RWPE2 (cell line): ENCODE measurements at regions not wholly inside any gene's neighbourhood (a gene's known extent, or its start where the extent isn't known, plus 50 kb on each side); places are given as distances from the start of the nearest gene placed in this dataset.

Experiments used
- ATAC-seq: fragments of 200-7000 bp; cut with Tn5 transposase; 3 replicates; pipeline ENCODE4 v1.9.1; 2021; ENCODE audit warnings: low read depth
- DNase-seq: peaks from one replicate; pipeline ENCODE4 v3.0.0-alpha.2; 2020; ENCODE audit warnings: low spot score
- H3K27ac ChIP-seq: fragments of 450-650 bp; 2 replicates; pipeline ENCODE4 v1.5.1; 2017; ENCODE audit warnings: mild to moderate bottlenecking; ENCODE audit not compliant: poor library complexity, severe bottlenecking
- H3K27me3 ChIP-seq: fragments of 250-450 bp; sonication (Bioruptor Pico); 2 replicates; pipeline ENCODE4 v1.5.1; 2021; ENCODE audit warnings: mild to moderate bottlenecking, moderate library complexity; ENCODE audit not compliant: insufficient read depth, poor library complexity, severe bottlenecking
- H3K36me3 ChIP-seq: fragments of 250-450 bp; sonication (Bioruptor Pico); 2 replicates; pipeline ENCODE4 v1.5.1; 2020; ENCODE audit warnings: low read depth, mild to moderate bottlenecking, moderate library complexity
- H3K4me1 ChIP-seq: fragments of 250-450 bp; sonication (Bioruptor Pico); 2 replicates; pipeline ENCODE4 v1.5.1; 2021; ENCODE audit warnings: mild to moderate bottlenecking, moderate library complexity; ENCODE audit not compliant: insufficient read depth, poor library complexity, severe bottlenecking
- H3K4me3 ChIP-seq: fragments of 250-450 bp; sonication (Bioruptor Pico); 2 replicates; pipeline ENCODE4 v1.5.1; 2021; ENCODE audit warnings: mild to moderate bottlenecking, moderate library complexity; ENCODE audit not compliant: severe bottlenecking
- H3K9me3 ChIP-seq: fragments of 250-450 bp; sonication (Bioruptor Pico); 2 replicates; pipeline ENCODE4 v1.5.1; 2021; ENCODE audit warnings: mild to moderate bottlenecking, moderate library complexity; ENCODE audit not compliant: severe bottlenecking
- CTCF ChIP-seq: fragments of 450-650 bp; IDR thresholded peaks from one replicate; pipeline ENCODE4 v1.5.1; 2017; ENCODE audit warnings: mild to moderate bottlenecking, moderate library complexity; ENCODE audit not compliant: poor library complexity, severe bottlenecking

GRCh38 chr22:19586922-19587684 is 62.9 kb upstream of the CLDN5 start:
- ATAC-seq = no peak
- H3K27ac ChIP-seq = no peak overlapping the region
- no peaks in the 10 kb centered on the region for H3K27me3 ChIP-seq

GRCh38 chr22:19590696-19591095 is 66.5 kb upstream of the CLDN5 start:
- no peak for DNase-seq
- Histone ChIP-seq H3K4me1 (no peaks in the 10 kb centered on the region), H3K27me3 (no peaks in the 10 kb centered on the region)

More at GRCh38 chr22:19586922-19587684, 62.9 kb upstream of the CLDN5 start:
- Histone ChIP-seq H3K4me3 (no peak overlapping the region), H3K9me3 (no peaks in the 10 kb centered on the region), H3K4me1 (no peaks in the 10 kb centered on the region), H3K36me3 (no peaks in the 10 kb centered on the region)
- no peak for TF ChIP-seq CTCF
- no peak for DNase-seq

GRCh38 chr22:19591568-19591967 is 67.4 kb upstream of the CLDN5 start:
- no peak overlapping the region for H3K4me3 ChIP-seq
- H3K27me3 ChIP-seq = no peaks in the 10 kb centered on the region
- no peaks in the 10 kb centered on the region for H3K4me1 ChIP-seq
- H3K27ac ChIP-seq = no peak overlapping the region
- DNase-seq (no peak), ATAC-seq (no peak)
- H3K36me3 ChIP-seq = no peaks in the 10 kb centered on the region
- TF ChIP-seq CTCF = no peak
- H3K9me3 ChIP-seq = no peaks in the 10 kb centered on the region

More at GRCh38 chr22:19590696-19591095, 66.5 kb upstream of the CLDN5 start:
- H3K36me3 ChIP-seq = no peaks in the 10 kb centered on the region
- TF ChIP-seq CTCF = no peak
- H3K4me3 ChIP-seq = no peak overlapping the region
- no peak for ATAC-seq
- H3K9me3 ChIP-seq = no peaks in the 10 kb centered on the region
- H3K27ac ChIP-seq = no peak overlapping the region

GRCh38 chr22:19592464-19592863 is 68.3 kb upstream of the CLDN5 start:
- no peaks in the 10 kb centered on the region for H3K27me3 ChIP-seq
- TF ChIP-seq CTCF = no peak
- no peak overlapping the region for H3K4me3 ChIP-seq
- DNase-seq = no peak
- H3K4me1 ChIP-seq = no peaks in the 10 kb centered on the region
- no peak for ATAC-seq
- no peak overlapping the region for H3K27ac ChIP-seq
- no peaks in the 10 kb centered on the region for H3K9me3 ChIP-seq
- no peaks in the 10 kb centered on the region for H3K36me3 ChIP-seq

- TF ChIP-seq CTCF = no peak
- H3K4me1 ChIP-seq = peaks cover 15% of the 10 kb centered on the region
- H3K36me3 ChIP-seq = no peaks in the 10 kb centered on the region
- no peaks in the 10 kb centered on the region for H3K9me3 ChIP-seq
- no peaks in the 10 kb centered on the region for H3K27me3 ChIP-seq
- DNase-seq = no peak
- ATAC-seq = no peak
- no peak overlapping the region for H3K4me3 ChIP-seq
- H3K27ac ChIP-seq = no peak overlapping the region
Observed at GRCh38 chr22:19593991-19594569, 69.9 kb upstream of the CLDN5 start.
